ENCODE measurements at regions not wholly inside any gene's neighbourhood (a gene's known extent, or its start where the extent isn't known, plus 50 kb on each side); places are given as distances from the start of the nearest gene placed in this dataset.

DNA sequence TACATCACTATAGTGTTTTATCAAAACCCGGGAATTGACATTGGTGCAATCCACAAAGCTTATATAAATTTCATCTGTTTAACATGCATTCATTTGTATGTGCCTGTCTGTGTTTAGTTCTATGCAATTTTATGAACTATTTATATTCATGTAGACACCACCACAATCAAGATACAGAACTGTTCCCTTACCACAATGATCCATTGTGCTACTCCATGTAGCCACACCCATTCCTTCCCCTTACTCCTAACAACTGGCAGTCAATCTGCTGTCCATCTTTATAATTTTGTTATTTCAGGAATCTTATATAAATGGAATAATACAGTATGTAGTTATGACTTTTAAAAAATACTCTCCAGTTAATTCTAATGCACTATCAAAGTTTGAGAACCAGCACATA lies 389.5 kb downstream of the HTR1A start:
- Histone ChIP-seq H3K9me1 (ENCODE audit: control insufficient read depth, insufficient read depth, low read length) (no peaks in the 10 kb centered on the region), H3K9ac (ENCODE audit: insufficient read depth in 1 of 2, low read depth in 2 of 2, low read length in 2 of 2) (no peak overlapping the region), H3K79me2 (ENCODE audit: control insufficient read depth, insufficient read depth, low read length) (no peaks in the 10 kb centered on the region), H3K36me3 (ENCODE audit: control insufficient read depth, insufficient read depth, low read length) (no peaks in the 10 kb centered on the region), H3K4me1 (replicated peaks in 1 of 2; ENCODE audit: control insufficient read depth in 2 of 2, insufficient read depth in 2 of 2, low read length in 2 of 2) (no peaks in the 10 kb centered on the region), H2AFZ (ENCODE audit: low read depth, low read length) (no peak overlapping the region), H3K9me3 (replicated peaks; ENCODE audit: control insufficient read depth, insufficient read depth, low read depth, low read length) (0 out of 2 replicates have a peak, but pooled peaks cover 1% of the 10 kb centered on the region), H3K4me2 (ENCODE audit: insufficient read depth, low read length) (no peak overlapping the region), H3K27me3 (ENCODE audit: control insufficient read depth in 2 of 2, insufficient read depth in 2 of 2, low read length in 2 of 2) (no peaks in the 10 kb centered on the region), H4K20me1 (replicated peaks; ENCODE audit: control insufficient read depth, insufficient read depth, low read length) (no peaks in the 10 kb centered on the region), H3K4me3 (no peak overlapping the region), H3K27ac (ENCODE audit: extremely low read depth, low read depth, low read length) (no peak overlapping the region)
- in situ Hi-C loops (cut with MboI), result no loop called here
- intact Hi-C loops (cut with micrococcal nuclease), result no loop called here
- no peak for ATAC-seq
- ChIA-PET POLR2A (no interaction called here), CTCF (ENCODE audit: low intra/inter-chr PET ratio) (no interaction called here)
- TF ChIP-seq, protein P1, sequence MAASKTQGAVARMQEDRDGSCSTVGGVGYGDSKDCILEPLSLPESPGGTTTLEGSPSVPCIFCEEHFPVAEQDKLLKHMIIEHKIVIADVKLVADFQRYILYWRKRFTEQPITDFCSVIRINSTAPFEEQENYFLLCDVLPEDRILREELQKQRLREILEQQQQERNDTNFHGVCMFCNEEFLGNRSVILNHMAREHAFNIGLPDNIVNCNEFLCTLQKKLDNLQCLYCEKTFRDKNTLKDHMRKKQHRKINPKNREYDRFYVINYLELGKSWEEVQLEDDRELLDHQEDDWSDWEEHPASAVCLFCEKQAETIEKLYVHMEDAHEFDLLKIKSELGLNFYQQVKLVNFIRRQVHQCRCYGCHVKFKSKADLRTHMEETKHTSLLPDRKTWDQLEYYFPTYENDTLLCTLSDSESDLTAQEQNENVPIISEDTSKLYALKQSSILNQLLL (CRISPR knock-in tag; IDR thresholded peaks at IDR 0.05; ENCODE audit: borderline replicate concordance), result no peak
- no peak for TF ChIP-seq HMG20A (CRISPR knock-in tag; conservative IDR thresholded peaks at IDR 0.05)
- no peak for TF ChIP-seq MXI1 (IDR thresholded peaks at IDR 0.05; ENCODE audit: low read depth, low read length)
- no peak for TF ChIP-seq CEBPG (CRISPR knock-in tag; IDR thresholded peaks at IDR 0.05)
- no peak for TF ChIP-seq CEBPG (tag; conservative IDR thresholded peaks at IDR 0.05 in 1 of 2, IDR thresholded peaks at IDR 0.05 in 1 of 2)
- no peak for TF ChIP-seq CTBP1 (IDR thresholded peaks at IDR 0.05; ENCODE audit: borderline replicate concordance)
- TF ChIP-seq SPI1 (IDR thresholded peaks at IDR 0.05; ENCODE audit: borderline replicate concordance, low read depth, low read length), result no peak
- TF ChIP-seq, protein P2, sequence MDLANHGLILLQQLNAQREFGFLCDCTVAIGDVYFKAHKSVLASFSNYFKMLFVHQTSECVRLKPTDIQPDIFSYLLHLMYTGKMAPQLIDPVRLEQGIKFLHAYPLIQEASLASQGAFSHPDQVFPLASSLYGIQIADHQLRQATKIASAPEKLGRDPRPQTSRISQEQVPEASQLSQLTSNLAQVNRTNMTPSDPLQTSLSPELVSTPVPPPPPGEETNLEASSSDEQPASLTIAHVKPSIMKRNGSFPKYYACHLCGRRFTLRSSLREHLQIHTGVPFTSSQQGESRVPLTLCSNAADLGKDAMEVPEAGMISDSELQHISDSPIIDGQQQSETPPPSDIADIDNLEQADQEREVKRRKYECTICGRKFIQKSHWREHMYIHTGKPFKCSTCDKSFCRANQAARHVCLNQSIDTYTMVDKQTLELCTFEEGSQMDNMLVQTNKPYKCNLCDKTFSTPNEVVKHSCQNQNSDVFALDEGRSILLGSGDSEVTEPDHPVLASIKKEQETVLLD (IDR thresholded peaks at IDR 0.05), result no peak
- TF ChIP-seq ZNF347 (CRISPR knock-in tag; IDR thresholded peaks at IDR 0.05; ENCODE audit: low read depth), result no peak
- no peak for TF ChIP-seq TBP (optimal IDR thresholded peaks at IDR 0.05; ENCODE audit: low read depth, low read length)
- TF ChIP-seq, protein P3, sequence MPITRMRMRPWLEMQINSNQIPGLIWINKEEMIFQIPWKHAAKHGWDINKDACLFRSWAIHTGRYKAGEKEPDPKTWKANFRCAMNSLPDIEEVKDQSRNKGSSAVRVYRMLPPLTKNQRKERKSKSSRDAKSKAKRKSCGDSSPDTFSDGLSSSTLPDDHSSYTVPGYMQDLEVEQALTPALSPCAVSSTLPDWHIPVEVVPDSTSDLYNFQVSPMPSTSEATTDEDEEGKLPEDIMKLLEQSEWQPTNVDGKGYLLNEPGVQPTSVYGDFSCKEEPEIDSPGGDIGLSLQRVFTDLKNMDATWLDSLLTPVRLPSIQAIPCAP (CRISPR knock-in tag; IDR thresholded peaks at IDR 0.05; ENCODE audit: borderline replicate concordance), result no peak
- no TSS peak for BruUV-seq (replicated peaks)
- no peak for DNase-seq (ENCODE audit: extremely low read depth in 1 of 4, low spot score in 3 of 4)
- no peak for FAIRE-seq
- WGBS (ENCODE audit: insufficient coverage, low coverage, missing lambda C conversion rate), result 0% methylated on average over 1 of the region's 1 CpG

All from K562 (cell line).